ENCODE measurements at regions not wholly inside any gene's neighbourhood (a gene's known extent, or its start where the extent isn't known, plus 50 kb on each side); places are given as distances from the start of the nearest gene placed in this dataset.
A peak's percentile ranks its signal among the peaks of the same experiment; 100 is the strongest.

DNA sequence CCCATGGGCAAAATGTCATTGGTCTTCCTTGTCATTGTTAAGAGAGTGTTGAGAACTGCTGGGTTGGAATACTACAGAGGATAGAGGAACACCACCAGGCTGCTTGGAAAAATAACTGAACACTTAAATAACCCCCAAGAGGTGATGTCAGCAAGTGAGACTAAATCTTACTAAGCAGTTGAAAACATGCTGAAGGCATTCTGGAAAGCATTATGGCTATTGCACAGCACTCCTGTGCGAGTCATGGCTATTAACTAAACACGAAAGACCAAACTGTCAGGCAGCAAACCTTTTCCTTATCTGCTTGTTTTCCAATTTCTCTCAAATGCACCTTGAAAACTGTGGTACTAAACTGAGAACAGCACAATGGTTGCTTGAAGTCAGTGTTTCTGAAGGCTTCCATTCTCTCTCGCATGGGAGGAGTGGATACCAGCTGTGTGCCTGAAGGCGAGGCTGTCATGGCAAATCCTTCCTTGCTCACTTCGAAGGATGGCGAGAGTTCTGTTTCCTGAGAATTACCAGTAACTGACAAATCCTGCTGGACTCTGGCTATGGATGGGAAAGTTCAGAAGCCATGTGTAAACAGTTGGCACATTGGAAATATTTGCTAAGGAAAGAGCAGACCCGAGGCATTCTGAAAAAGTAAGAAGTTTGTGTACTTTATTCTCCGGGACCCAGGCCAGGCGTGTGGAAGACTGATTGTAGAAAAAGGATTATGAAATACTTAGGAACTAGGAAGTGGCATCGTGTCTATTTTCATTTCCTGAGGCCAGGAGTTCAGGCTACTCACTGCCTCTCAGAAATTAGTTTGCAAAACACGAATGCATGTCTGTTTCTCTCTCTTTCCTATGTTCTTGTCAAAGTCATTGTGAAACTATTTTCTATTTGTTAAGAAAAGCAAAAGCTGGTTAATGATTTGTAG is 182.1 kb downstream of the DMRT2 start:
- Histone ChIP-seq H3K9ac (ENCODE audit: low read length) (peak overlapping the region; percentile 83), H3K4me1 (ENCODE audit: control insufficient read depth, insufficient read depth, low read length) (peaks cover 26% of the 10 kb centered on the region), H3K9me3 (ENCODE audit: control insufficient read depth, low read length) (no peaks in the 10 kb centered on the region), H3K27me3 (replicated peaks; ENCODE audit: control insufficient read depth, insufficient read depth, low read length) (no peaks in the 10 kb centered on the region), H3K4me3 (ENCODE audit: low read length) (peak overlapping the region; percentile 80), H3K36me3 (ENCODE audit: control insufficient read depth, insufficient read depth, low read length, severe bottlenecking) (no peaks in the 10 kb centered on the region)
- DNase-seq (ENCODE audit: low read depth): peak; percentile 48

GRCh38 chr9:1233568-1233967 is 183.4 kb downstream of the DMRT2 start:
- DNase-seq (ENCODE audit: low read depth): no peak
- Histone ChIP-seq H3K27me3 (replicated peaks; ENCODE audit: control insufficient read depth, insufficient read depth, low read length) (no peaks in the 10 kb centered on the region), H3K9ac (ENCODE audit: low read length) (peak overlapping the region; percentile 31), H3K4me3 (ENCODE audit: low read length) (peak overlapping the region; percentile 80), H3K9me3 (ENCODE audit: control insufficient read depth, low read length) (no peaks in the 10 kb centered on the region), H3K36me3 (ENCODE audit: control insufficient read depth, insufficient read depth, low read length, severe bottlenecking) (no peaks in the 10 kb centered on the region), H3K4me1 (ENCODE audit: control insufficient read depth, insufficient read depth, low read length) (peaks cover 26% of the 10 kb centered on the region)

GRCh38 chr9:1235650-1236049 is 185.5 kb downstream of the DMRT2 start:
- Histone ChIP-seq H3K27me3 (replicated peaks; ENCODE audit: control insufficient read depth, insufficient read depth, low read length) (no peaks in the 10 kb centered on the region), H3K36me3 (ENCODE audit: control insufficient read depth, insufficient read depth, low read length, severe bottlenecking) (no peaks in the 10 kb centered on the region), H3K9me3 (ENCODE audit: control insufficient read depth, low read length) (no peaks in the 10 kb centered on the region), H3K4me3 (ENCODE audit: low read length) (no peak overlapping the region), H3K9ac (ENCODE audit: low read length) (no peak overlapping the region), H3K4me1 (ENCODE audit: control insufficient read depth, insufficient read depth, low read length) (peaks cover 26% of the 10 kb centered on the region)
- DNase-seq (ENCODE audit: low read depth): no peak

DNA sequence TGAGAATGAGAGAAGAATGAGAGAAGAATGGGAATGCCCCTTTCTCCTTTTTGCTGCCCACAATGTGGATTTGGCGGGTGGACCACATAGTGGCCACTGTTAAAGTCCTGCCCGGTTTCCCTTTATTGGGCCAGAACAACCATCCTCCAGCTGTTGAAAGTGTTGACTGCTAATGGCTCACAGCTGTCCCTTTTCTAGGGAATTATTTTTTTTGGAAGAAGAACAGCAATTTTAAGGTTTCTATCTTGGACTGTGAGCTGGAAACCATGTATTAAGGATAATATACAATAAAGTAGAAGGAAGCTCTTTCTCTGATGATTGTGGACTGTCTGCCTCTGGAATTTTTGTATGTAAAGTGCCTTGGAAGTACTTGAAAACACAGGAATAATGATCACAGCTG is 185.9 kb downstream of the DMRT2 start:
- Histone ChIP-seq H3K4me3 (ENCODE audit: low read length) (no peak overlapping the region), H3K4me1 (ENCODE audit: control insufficient read depth, insufficient read depth, low read length) (peaks cover 26% of the 10 kb centered on the region), H3K9ac (ENCODE audit: low read length) (no peak overlapping the region), H3K36me3 (ENCODE audit: control insufficient read depth, insufficient read depth, low read length, severe bottlenecking) (no peaks in the 10 kb centered on the region), H3K9me3 (ENCODE audit: control insufficient read depth, low read length) (no peaks in the 10 kb centered on the region), H3K27me3 (replicated peaks; ENCODE audit: control insufficient read depth, insufficient read depth, low read length) (no peaks in the 10 kb centered on the region)
- DNase-seq (ENCODE audit: low read depth): no peak

DNA sequence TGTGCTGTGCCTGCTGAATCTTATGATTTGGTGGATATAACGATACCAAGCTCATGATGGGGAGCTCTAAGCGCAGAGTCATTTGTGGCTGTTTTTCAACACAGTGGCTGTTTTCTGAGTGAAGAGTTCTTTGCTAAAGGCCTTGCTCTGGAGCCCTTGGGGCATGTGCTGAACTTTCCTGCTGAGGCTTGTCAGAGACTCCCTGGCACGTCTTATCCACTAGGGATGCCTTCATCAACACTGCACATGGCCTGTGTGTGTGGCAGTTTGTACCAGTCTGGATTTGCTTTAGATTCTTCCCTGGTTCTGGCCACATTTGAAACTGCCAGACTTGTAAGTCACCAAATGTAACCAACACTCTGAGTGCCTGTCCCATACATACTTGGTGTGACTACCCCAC is 188.2 kb downstream of the DMRT2 start:
- Histone ChIP-seq H3K9ac (ENCODE audit: low read length) (no peak overlapping the region), H3K4me1 (ENCODE audit: control insufficient read depth, insufficient read depth, low read length) (peaks cover 14% of the 10 kb centered on the region), H3K36me3 (ENCODE audit: control insufficient read depth, insufficient read depth, low read length, severe bottlenecking) (no peaks in the 10 kb centered on the region), H3K9me3 (ENCODE audit: control insufficient read depth, low read length) (no peaks in the 10 kb centered on the region), H3K4me3 (ENCODE audit: low read length) (no peak overlapping the region), H3K27me3 (replicated peaks; ENCODE audit: control insufficient read depth, insufficient read depth, low read length) (no peaks in the 10 kb centered on the region)
- no peak for DNase-seq (ENCODE audit: low read depth)

- no peaks in the 10 kb centered on the region for H3K9me3 ChIP-seq (ENCODE audit: control insufficient read depth, low read length)
- no peak overlapping the region for H3K9ac ChIP-seq (ENCODE audit: low read length)
- H3K4me1 ChIP-seq (ENCODE audit: control insufficient read depth, insufficient read depth, low read length): peaks cover 9% of the 10 kb centered on the region
- H3K27me3 ChIP-seq (replicated peaks; ENCODE audit: control insufficient read depth, insufficient read depth, low read length): no peaks in the 10 kb centered on the region
- H3K4me3 ChIP-seq (ENCODE audit: low read length): no peak overlapping the region
- no peak for DNase-seq (ENCODE audit: low read depth)
- H3K36me3 ChIP-seq (ENCODE audit: control insufficient read depth, insufficient read depth, low read length, severe bottlenecking): no peaks in the 10 kb centered on the region
Measured at GRCh38 chr9:1248743-1249142, 198.6 kb downstream of the DMRT2 start.

DNA sequence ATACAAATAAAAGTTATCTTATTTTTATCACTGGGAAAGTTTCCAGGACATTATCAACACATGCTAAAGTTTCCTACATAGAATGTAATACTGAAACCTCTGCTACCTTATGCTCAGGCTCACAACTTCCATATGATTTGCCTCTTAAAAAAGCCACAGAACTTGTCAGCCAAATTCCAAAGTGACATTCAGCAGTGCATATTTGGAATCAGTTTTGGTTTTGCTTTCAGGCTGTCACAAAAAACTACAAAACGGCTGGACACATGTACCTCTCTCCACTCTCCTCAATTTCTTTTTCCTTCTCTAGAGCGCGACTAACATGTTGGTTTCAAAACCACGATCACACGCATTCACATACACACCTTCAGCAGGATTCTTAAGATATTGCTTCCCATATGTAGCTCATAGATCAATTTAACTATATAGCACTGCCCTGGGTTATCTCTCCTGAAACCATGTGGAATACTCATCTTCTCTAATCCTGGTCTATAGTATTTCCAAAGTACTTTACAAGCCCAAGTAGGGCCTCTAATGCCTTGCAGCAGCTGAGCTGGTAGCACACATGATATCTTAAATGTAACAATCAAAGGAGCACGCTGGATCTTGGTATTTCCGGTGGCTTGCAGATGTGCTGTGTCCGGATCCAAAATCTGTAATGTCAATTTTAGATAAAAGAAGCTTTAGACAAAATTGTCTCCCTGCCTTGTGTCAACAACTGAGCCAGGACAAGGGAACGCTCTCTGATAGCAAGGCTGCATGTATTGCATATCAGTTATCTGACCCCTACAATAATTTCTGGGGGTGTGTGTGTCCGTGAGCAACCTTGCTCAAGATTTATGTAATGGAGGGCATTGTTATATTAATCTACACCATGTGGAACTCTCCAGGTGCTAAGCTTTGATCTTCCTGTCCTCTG is 203.2 kb downstream of the DMRT2 start:
- Histone ChIP-seq H3K4me3 (ENCODE audit: low read length) (peak overlapping the region; percentile 28), H3K9ac (ENCODE audit: low read length) (peak overlapping the region; percentile 39), H3K4me1 (ENCODE audit: control insufficient read depth, insufficient read depth, low read length) (peaks cover 17% of the 10 kb centered on the region), H3K27me3 (replicated peaks; ENCODE audit: control insufficient read depth, insufficient read depth, low read length) (no peaks in the 10 kb centered on the region), H3K9me3 (ENCODE audit: control insufficient read depth, low read length) (no peaks in the 10 kb centered on the region), H3K36me3 (ENCODE audit: control insufficient read depth, insufficient read depth, low read length, severe bottlenecking) (no peaks in the 10 kb centered on the region)
- no peak for DNase-seq (ENCODE audit: low read depth)

- H3K27me3 ChIP-seq (replicated peaks; ENCODE audit: control insufficient read depth, insufficient read depth, low read length): no peaks in the 10 kb centered on the region
- H3K9me3 ChIP-seq (ENCODE audit: control insufficient read depth, low read length): no peaks in the 10 kb centered on the region
- H3K9ac ChIP-seq (ENCODE audit: low read length): no peak overlapping the region
- H3K36me3 ChIP-seq (ENCODE audit: control insufficient read depth, insufficient read depth, low read length, severe bottlenecking): no peaks in the 10 kb centered on the region
- no peak overlapping the region for H3K4me3 ChIP-seq (ENCODE audit: low read length)
- no peak for DNase-seq (ENCODE audit: low read depth)
- peaks cover 17% of the 10 kb centered on the region for H3K4me1 ChIP-seq (ENCODE audit: control insufficient read depth, insufficient read depth, low read length)
Measured at GRCh38 chr9:1254071-1254470, 203.9 kb downstream of the DMRT2 start.

DNA sequence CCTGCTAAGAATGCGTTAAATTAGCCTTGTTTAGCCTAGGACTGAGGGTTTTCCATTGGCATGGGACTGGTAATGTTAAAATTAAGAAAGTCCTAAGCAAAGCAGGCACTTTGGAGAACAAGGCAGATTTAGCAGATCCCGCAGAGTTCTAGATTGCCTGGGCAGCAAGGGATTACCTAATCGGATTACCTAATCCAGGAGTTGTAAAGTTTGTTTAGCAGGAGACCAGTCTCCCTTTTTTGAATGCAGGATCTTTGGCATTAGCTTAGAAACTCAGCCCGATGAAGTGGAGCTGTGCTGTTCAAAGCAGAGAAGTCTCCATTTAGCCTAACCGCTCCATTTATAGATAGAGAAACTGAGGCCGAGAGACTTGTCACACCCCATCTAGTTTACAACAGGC is 206.0 kb downstream of the DMRT2 start:
- Histone ChIP-seq H3K36me3 (ENCODE audit: control insufficient read depth, insufficient read depth, low read length, severe bottlenecking) (no peaks in the 10 kb centered on the region), H3K4me3 (ENCODE audit: low read length) (no peak overlapping the region), H3K4me1 (ENCODE audit: control insufficient read depth, insufficient read depth, low read length) (peaks cover 17% of the 10 kb centered on the region), H3K9me3 (ENCODE audit: control insufficient read depth, low read length) (no peaks in the 10 kb centered on the region), H3K9ac (ENCODE audit: low read length) (no peak overlapping the region), H3K27me3 (replicated peaks; ENCODE audit: control insufficient read depth, insufficient read depth, low read length) (no peaks in the 10 kb centered on the region)
- no peak for DNase-seq (ENCODE audit: low read depth)

- Histone ChIP-seq H3K9ac (ENCODE audit: low read length) (no peak overlapping the region), H3K27me3 (replicated peaks; ENCODE audit: control insufficient read depth, insufficient read depth, low read length) (no peaks in the 10 kb centered on the region), H3K4me3 (ENCODE audit: low read length) (no peak overlapping the region), H3K9me3 (ENCODE audit: control insufficient read depth, low read length) (no peaks in the 10 kb centered on the region), H3K36me3 (ENCODE audit: control insufficient read depth, insufficient read depth, low read length, severe bottlenecking) (no peaks in the 10 kb centered on the region), H3K4me1 (ENCODE audit: control insufficient read depth, insufficient read depth, low read length) (no peaks in the 10 kb centered on the region)
- DNase-seq (ENCODE audit: low read depth): no peak
Measured at GRCh38 chr9:1261266-1261665, 211.1 kb downstream of the DMRT2 start.

Measured in adipocyte (in vitro differentiated cells).